ENCODE measurements at regions not wholly inside any gene's neighbourhood (a gene's known extent, or its start where the extent isn't known, plus 50 kb on each side); places are given as distances from the start of the nearest gene placed in this dataset.

- no peak overlapping the region for H3K27ac ChIP-seq
- H3K9me3 ChIP-seq = no peaks in the 10 kb centered on the region
- H3K4me1 ChIP-seq = no peaks in the 10 kb centered on the region
- no peak for ATAC-seq
- no peak overlapping the region for H3K4me3 ChIP-seq
- intact Hi-C loops (cut with DNase I) = no loop called here
- H3K27me3 ChIP-seq (ENCODE audit: low read depth) = peaks cover 8% of the 10 kb centered on the region
- no peak for TF ChIP-seq CTCF (IDR thresholded peaks at IDR 0.05)
- no peak for DNase-seq
- no peaks in the 10 kb centered on the region for H3K36me3 ChIP-seq
These were observed 213.0 kb upstream of the NCAM1 start for GRCh38 chr11:112748252-112748651.

DNA sequence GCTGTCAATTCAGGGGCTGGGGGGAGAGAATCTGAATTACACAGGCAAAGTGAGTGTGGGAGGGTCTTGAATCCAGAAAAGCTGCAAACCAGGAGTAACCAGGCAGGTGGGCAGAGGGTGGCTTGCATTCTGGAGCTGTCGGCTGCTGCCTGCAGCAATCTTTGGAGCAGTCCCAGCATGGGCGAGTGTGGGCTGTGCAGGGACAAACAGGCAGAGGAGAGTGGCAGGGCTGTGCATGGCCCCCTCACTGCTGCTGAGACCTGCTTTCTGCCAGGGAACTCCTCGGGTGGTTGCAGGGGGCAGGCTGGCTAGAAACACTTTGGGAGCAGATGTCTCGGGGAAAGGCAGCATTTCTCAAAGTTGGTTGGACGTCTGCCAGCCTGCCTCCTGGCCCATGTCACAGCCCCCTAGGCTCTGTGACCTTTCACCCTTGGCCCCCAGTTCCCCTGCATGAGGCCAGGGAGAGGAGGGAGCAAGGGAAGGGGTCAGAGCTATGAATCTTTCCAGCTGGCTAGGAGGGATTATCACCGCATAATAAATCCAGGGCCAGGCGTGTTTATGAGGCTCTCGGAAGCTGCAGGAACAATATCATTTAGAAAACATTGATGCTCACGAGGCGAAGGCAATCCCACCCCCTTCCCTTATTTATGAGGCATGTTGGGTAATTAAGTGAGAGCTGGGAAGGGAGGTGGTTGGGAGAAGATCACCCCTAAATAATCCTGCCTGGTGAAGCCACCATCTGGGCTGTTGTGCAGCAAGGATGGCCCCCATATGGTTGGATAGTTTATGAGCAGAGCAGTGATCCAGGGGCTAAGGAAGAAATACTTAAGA lies 212.3 kb upstream of the NCAM1 start:
- H3K9me3 ChIP-seq = no peaks in the 10 kb centered on the region
- ATAC-seq (no peak), DNase-seq (no peak)
- no peak for TF ChIP-seq CTCF (IDR thresholded peaks at IDR 0.05)
- intact Hi-C loops (cut with DNase I) = no loop called here
- no peaks in the 10 kb centered on the region for H3K4me1 ChIP-seq
- H3K27ac ChIP-seq = no peak overlapping the region
- no peaks in the 10 kb centered on the region for H3K36me3 ChIP-seq
- H3K27me3 ChIP-seq (ENCODE audit: low read depth) = peaks cover 8% of the 10 kb centered on the region
- no peak overlapping the region for H3K4me3 ChIP-seq

DNA sequence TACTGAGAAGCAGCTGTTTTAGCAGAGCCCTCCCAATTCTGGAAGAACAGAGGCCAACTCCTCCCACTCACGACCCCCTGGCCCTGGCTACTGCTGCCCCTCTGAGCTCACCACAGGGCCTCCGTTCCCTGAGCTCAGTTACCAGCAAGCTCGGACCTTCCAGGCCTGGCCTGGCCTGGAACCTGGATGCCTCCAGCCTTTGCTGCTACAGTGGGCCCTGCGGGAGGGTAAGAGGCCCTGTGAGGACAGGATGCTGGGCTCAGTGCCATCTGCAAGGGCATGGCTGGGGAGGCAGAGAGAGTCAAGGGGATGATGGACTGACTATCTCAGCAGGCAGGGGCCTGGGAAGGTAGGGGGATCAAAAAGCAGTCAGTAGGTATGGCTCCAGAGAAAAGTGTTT lies 209.9 kb upstream of the NCAM1 start:
- intact Hi-C loops (cut with DNase I) = no loop called here
- DNase-seq = no peak

GRCh38 chr11:112751772-112752171 lies 209.4 kb upstream of the NCAM1 start:
- no peaks in the 10 kb centered on the region for H3K36me3 ChIP-seq
- H3K9me3 ChIP-seq = no peaks in the 10 kb centered on the region
- intact Hi-C loops (cut with DNase I) = no loop called here
- no peaks in the 10 kb centered on the region for H3K4me1 ChIP-seq
- no peak overlapping the region for H3K27ac ChIP-seq
- no peaks in the 10 kb centered on the region for H3K27me3 ChIP-seq (ENCODE audit: low read depth)
- ATAC-seq (no peak), DNase-seq (no peak)
- no peak overlapping the region for H3K4me3 ChIP-seq
- no peak for TF ChIP-seq CTCF (IDR thresholded peaks at IDR 0.05)

More for the DNA sequence above, 209.9 kb upstream of the NCAM1 start:
- TF ChIP-seq CTCF (IDR thresholded peaks at IDR 0.05) = no peak
- H3K27me3 ChIP-seq (ENCODE audit: low read depth) = no peaks in the 10 kb centered on the region
- no peak overlapping the region for H3K4me3 ChIP-seq
- H3K9me3 ChIP-seq = no peaks in the 10 kb centered on the region
- H3K36me3 ChIP-seq = no peaks in the 10 kb centered on the region
- H3K27ac ChIP-seq = no peak overlapping the region
- no peaks in the 10 kb centered on the region for H3K4me1 ChIP-seq
- ATAC-seq = no peak

DNA sequence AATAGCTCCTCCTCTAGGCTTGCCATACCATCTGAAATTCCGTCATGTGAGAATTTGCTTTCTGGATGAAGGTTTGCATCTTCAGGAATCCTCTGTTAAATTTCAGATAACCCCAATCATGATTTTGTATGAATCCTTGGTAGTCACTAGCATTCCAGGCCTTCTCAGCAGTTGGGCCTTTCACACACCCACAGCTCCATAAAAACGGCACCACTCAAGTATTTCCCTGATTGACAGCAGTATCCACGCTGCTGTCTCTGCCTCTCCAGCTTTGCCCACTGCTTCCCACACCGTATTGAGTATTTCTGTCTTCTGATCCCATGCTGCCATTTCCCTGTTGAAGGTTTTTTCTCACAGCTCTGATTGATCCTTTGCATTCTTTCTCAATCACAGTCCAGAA lies 208.7 kb upstream of the NCAM1 start:
- Histone ChIP-seq H3K4me1 (no peaks in the 10 kb centered on the region), H3K4me3 (no peak overlapping the region), H3K9me3 (no peaks in the 10 kb centered on the region), H3K27me3 (ENCODE audit: low read depth) (no peaks in the 10 kb centered on the region), H3K36me3 (no peaks in the 10 kb centered on the region), H3K27ac (no peak overlapping the region)
- intact Hi-C loops (cut with DNase I) = no loop called here
- no peak for ATAC-seq
- no peak for TF ChIP-seq CTCF (IDR thresholded peaks at IDR 0.05)
- DNase-seq = no peak

All from lower lobe of right lung (tissue), 2 donors.